GM18519 (cell line): ENCODE measurements at regions not wholly inside any gene's neighbourhood (a gene's known extent, or its start where the extent isn't known, plus 50 kb on each side); places are given as distances from the start of the nearest gene placed in this dataset.

Source experiments
- ATAC-seq: cut with Tn5 transposase; IDR thresholded peaks from one replicate; pipeline ENCODE4 v1.9.1; 2021; ENCODE audit warnings: mild to moderate bottlenecking, moderate library complexity; ENCODE audit not compliant: unreplicated experiment, low FRiP score

DNA sequence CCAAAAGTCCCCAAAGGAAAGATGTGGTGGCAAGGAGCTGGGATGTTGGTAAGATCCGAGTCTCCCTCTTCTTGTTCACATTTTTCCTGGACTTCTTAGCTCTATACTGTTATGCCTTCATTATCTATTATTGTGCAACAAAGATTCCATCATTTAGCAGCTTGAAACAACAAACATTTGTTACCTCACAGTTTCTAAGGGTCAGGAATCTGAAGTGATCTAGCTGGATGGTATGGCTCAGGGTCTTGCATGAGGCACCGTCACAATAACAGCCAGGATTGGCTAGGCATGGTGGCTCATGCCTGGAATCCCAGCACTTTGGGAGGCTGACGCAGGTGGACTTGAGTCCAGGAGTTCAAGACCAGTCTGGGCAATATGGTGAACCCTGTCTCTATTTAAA lies 51.1 kb upstream of the KRAS start:
- no peak for ATAC-seq
